H9 (cell line): ENCODE measurements at regions not wholly inside any gene's neighbourhood (a gene's known extent, or its start where the extent isn't known, plus 50 kb on each side); places are given as distances from the start of the nearest gene placed in this dataset.

ENCODE experiments used
- DNase-seq: peaks from one replicate; pipeline ENCODE4 v3.0.0-alpha.2; 2017
- H2AFZ ChIP-seq: one replicate; pipeline ENCODE4 v1.6.1; 2013; ENCODE audit warnings: mild to moderate bottlenecking, low read length, control low read depth, moderate library complexity
- H2AK5ac ChIP-seq: 2 replicates; pipeline ENCODE4 v1.6.1; 2013; ENCODE audit warnings: low read length, control low read depth, mixed read lengths; ENCODE audit not compliant: insufficient read length
- H2BK120ac ChIP-seq: one replicate; pipeline ENCODE4 v1.6.1; 2013; ENCODE audit warnings: low read depth, mild to moderate bottlenecking, low read length, control low read depth, inconsistent platforms; ENCODE audit not compliant: poor library complexity, severe bottlenecking
- H2BK12ac ChIP-seq: 2 replicates; pipeline ENCODE4 v1.6.1; 2013; ENCODE audit warnings: low read length, control low read depth, mixed read lengths, low read depth; ENCODE audit not compliant: insufficient read length
- H2BK15ac ChIP-seq: 2 replicates; pipeline ENCODE4 v1.6.1; 2013; ENCODE audit warnings: low read depth, low read length, control low read depth
- H2BK20ac ChIP-seq: one replicate; pipeline ENCODE4 v1.6.1; 2013; ENCODE audit warnings: low read depth, mild to moderate bottlenecking, low read length, control low read depth, inconsistent platforms; ENCODE audit not compliant: poor library complexity, severe bottlenecking
- H2BK5ac ChIP-seq: 2 replicates; pipeline ENCODE4 v1.6.1; 2013; ENCODE audit warnings: low read length, control low read depth, mixed read lengths; ENCODE audit not compliant: insufficient read length
- H3K14ac ChIP-seq: 2 replicates; pipeline ENCODE4 v1.6.1; 2013; ENCODE audit warnings: low read length, control low read depth; ENCODE audit not compliant: insufficient read depth
- H3K18ac ChIP-seq: 2 replicates; pipeline ENCODE4 v1.6.1; 2013; ENCODE audit warnings: low read depth, mild to moderate bottlenecking, mixed read lengths, low read length, control low read depth; ENCODE audit not compliant: insufficient read length
- H3K23ac ChIP-seq: 2 replicates; pipeline ENCODE4 v1.6.1; 2013; ENCODE audit warnings: low read length, control low read depth, mixed read lengths, low read depth; ENCODE audit not compliant: insufficient read length
- H3K23me2 ChIP-seq: 2 replicates; pipeline ENCODE4 v1.6.1; 2013; ENCODE audit warnings: low read depth, mild to moderate bottlenecking, mixed read lengths, low read length, control low read depth; ENCODE audit not compliant: insufficient read length, poor library complexity, severe bottlenecking
- H3K27ac ChIP-seq: 2 replicates; pipeline ENCODE4 v1.5.1; 2013; ENCODE audit warnings: low read length, control low read depth, mixed read lengths, low read depth; ENCODE audit not compliant: insufficient read length
- H3K27me3 ChIP-seq: 2 replicates; pipeline ENCODE4 v1.6.1; 2013; ENCODE audit warnings: low read length, control low read depth, inconsistent platforms; ENCODE audit not compliant: insufficient read depth
- H3K4ac ChIP-seq: 2 replicates; pipeline ENCODE4 v1.6.1; 2013; ENCODE audit warnings: low read depth, mild to moderate bottlenecking, control low read depth, inconsistent platforms, low read length, moderate library complexity
- H3K4me1 ChIP-seq: 2 replicates; pipeline ENCODE4 v1.6.1; 2013; ENCODE audit warnings: low read length, control low read depth, inconsistent platforms; ENCODE audit not compliant: insufficient read depth
- H3K4me2 ChIP-seq: 2 replicates; pipeline ENCODE4 v1.6.1; 2013; ENCODE audit warnings: low read length, control low read depth, mixed read lengths; ENCODE audit not compliant: insufficient read length, insufficient read depth
- H3K56ac ChIP-seq: 2 replicates; pipeline ENCODE4 v1.6.1; 2013; ENCODE audit warnings: low read depth, mild to moderate bottlenecking, mixed read lengths, low read length, control low read depth; ENCODE audit not compliant: insufficient read length
- H3K79me1 ChIP-seq: 2 replicates; pipeline ENCODE4 v1.6.1; 2013; ENCODE audit warnings: low read depth, mild to moderate bottlenecking, moderate library complexity, low read length, control low read depth, inconsistent platforms; ENCODE audit not compliant: insufficient read depth, poor library complexity, severe bottlenecking
- H3K79me2 ChIP-seq: 2 replicates; pipeline ENCODE4 v1.6.1; 2013; ENCODE audit warnings: low read length, control low read depth, inconsistent platforms; ENCODE audit not compliant: insufficient read depth
- H3K9ac ChIP-seq: 2 replicates; pipeline ENCODE4 v1.6.1; 2013; ENCODE audit warnings: low read length, control low read depth, mixed read lengths; ENCODE audit not compliant: insufficient read length; ENCODE audit errors: extremely low read depth
- H3K9me3 ChIP-seq: one replicate; pipeline ENCODE4 v1.6.1; 2013; ENCODE audit warnings: low read depth, low read length, inconsistent platforms; ENCODE audit not compliant: control insufficient read depth
- H3T11ph ChIP-seq: one replicate; pipeline ENCODE4 v1.6.1; 2013; ENCODE audit warnings: mild to moderate bottlenecking, low read length, control low read depth, inconsistent platforms
- H4K20me1 ChIP-seq: one replicate; pipeline ENCODE4 v1.6.1; 2013; ENCODE audit not compliant: control insufficient read depth, insufficient read length, insufficient read depth
- H4K5ac ChIP-seq: 2 replicates; pipeline ENCODE4 v1.6.1; 2013; ENCODE audit warnings: low read depth, mild to moderate bottlenecking, mixed read lengths, low read length, control low read depth; ENCODE audit not compliant: insufficient read length
- H4K8ac ChIP-seq: replicated peaks from 2 replicates; pipeline ENCODE4 v1.6.1; 2013; ENCODE audit warnings: low read length, control low read depth, mixed read lengths, low read depth; ENCODE audit not compliant: insufficient read length
- H4K91ac ChIP-seq: 2 replicates; pipeline ENCODE4 v1.6.1; 2013; ENCODE audit warnings: low read depth, mild to moderate bottlenecking, moderate library complexity, mixed read lengths, low read length, control low read depth; ENCODE audit not compliant: insufficient read length
- H3K27ac Mint-ChIP-seq, 3 experiments: 2 replicates in 2 of 3; 3 replicates in 1 of 3; pipeline ENCODE4 v1.8.0; 2020 to 2021; ENCODE audit warnings: mixed read lengths in 3 of 3, mild to moderate bottlenecking in 1 of 3, moderate library complexity in 1 of 3
- H3K27me3 Mint-ChIP-seq: 2 replicates; pipeline ENCODE4 v1.8.0; 2021; ENCODE audit warnings: low read depth, mild to moderate bottlenecking, moderate library complexity, mixed read lengths
- H3K36me3 Mint-ChIP-seq, 3 experiments: 2 replicates in 2 of 3; 3 replicates in 1 of 3; pipeline ENCODE4 v1.8.0; 2020 to 2021; ENCODE audit warnings: low read depth in 3 of 3, mixed read lengths in 3 of 3; ENCODE audit not compliant: insufficient read depth in 1 of 3
- H3K4me1 Mint-ChIP-seq, 2 experiments: 2 replicates each; pipeline ENCODE4 v1.8.0; 2020; ENCODE audit warnings: mixed read lengths in 2 of 2
- H3K4me3 Mint-ChIP-seq, 2 experiments: 2 replicates in 1 of 2; 3 replicates in 1 of 2; pipeline ENCODE4 v1.8.0; 2020 to 2021; ENCODE audit warnings: mild to moderate bottlenecking in 2 of 2, mixed read lengths in 2 of 2, moderate library complexity in 1 of 2
- H3K9me3 Mint-ChIP-seq, 2 experiments: 2 replicates in 1 of 2; 3 replicates in 1 of 2; pipeline ENCODE4 v1.8.0; 2020; ENCODE audit warnings: mild to moderate bottlenecking in 2 of 2, mixed read lengths in 2 of 2, moderate library complexity in 1 of 2
- WGBS: extraction: QIAGEN DNeasy Blood & Tissue Kit; methylation state at CpG from one replicate; pipeline ENCODE4 v1.1.7; 2013; ENCODE audit warnings: missing lambda C conversion rate, low lambda C conversion rate, mixed read lengths; ENCODE audit not compliant: insufficient read length; ENCODE audit errors: extremely low coverage; 5-methylcytosine and 5-hydroxymethylcytosine counted together
- TF ChIP-seq, protein P1 (sequence below): fragments of 200-600 bp; sonication (generic); conservative IDR thresholded peaks from 3 replicates; pipeline ENCODE4 v1.8.0; 2021; ENCODE audit warnings: antibody characterized with exemption, mild to moderate bottlenecking

DNA sequence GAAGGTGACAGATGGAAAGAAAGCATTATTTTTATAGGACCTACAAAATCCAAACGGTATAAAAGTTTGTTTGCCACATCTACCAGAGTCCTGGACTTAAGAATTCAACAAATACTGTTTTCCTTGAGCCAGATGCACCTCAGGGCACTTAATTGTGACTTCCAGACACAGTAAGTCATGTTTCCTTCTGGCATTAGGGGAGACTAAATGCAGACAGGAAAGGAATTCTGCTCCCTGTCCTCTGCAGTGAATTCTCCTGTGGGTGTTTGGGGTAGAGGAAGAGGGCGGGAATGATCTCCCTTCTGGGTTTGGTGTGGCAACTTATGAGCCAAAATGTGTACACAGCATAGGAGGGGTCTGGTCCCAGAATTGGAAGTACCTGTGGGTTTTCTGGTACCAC, 93.9 kb upstream of the ZDHHC17 start:
- no peak for DNase-seq
- H3K27me3 Mint-ChIP-seq = no peaks in the 10 kb centered on the region; the same call in 1 of the 2 replicates
- no peak overlapping the region for H3K4me2 ChIP-seq
- H3K4me1 ChIP-seq = peaks cover 11% of the 10 kb centered on the region; the same call in 1 of the 2 replicates
- no peak overlapping the region for H2BK20ac ChIP-seq
- H4K5ac ChIP-seq = no peak overlapping the region
- no peak overlapping the region for H2BK5ac ChIP-seq
- no peak overlapping the region for H3K27ac ChIP-seq
- H2BK120ac ChIP-seq = no peak overlapping the region
- no peaks in the 10 kb centered on the region for H3K79me2 ChIP-seq
- TF ChIP-seq, protein P1, sequence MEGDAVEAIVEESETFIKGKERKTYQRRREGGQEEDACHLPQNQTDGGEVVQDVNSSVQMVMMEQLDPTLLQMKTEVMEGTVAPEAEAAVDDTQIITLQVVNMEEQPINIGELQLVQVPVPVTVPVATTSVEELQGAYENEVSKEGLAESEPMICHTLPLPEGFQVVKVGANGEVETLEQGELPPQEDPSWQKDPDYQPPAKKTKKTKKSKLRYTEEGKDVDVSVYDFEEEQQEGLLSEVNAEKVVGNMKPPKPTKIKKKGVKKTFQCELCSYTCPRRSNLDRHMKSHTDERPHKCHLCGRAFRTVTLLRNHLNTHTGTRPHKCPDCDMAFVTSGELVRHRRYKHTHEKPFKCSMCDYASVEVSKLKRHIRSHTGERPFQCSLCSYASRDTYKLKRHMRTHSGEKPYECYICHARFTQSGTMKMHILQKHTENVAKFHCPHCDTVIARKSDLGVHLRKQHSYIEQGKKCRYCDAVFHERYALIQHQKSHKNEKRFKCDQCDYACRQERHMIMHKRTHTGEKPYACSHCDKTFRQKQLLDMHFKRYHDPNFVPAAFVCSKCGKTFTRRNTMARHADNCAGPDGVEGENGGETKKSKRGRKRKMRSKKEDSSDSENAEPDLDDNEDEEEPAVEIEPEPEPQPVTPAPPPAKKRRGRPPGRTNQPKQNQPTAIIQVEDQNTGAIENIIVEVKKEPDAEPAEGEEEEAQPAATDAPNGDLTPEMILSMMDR = no peak
- H2BK12ac ChIP-seq = no peak overlapping the region
- no peak overlapping the region for H3K56ac ChIP-seq
- no peaks in the 10 kb centered on the region for H3K27me3 ChIP-seq
- H3K23ac ChIP-seq = no peak overlapping the region
- WGBS = no CpG with 5 or more reads among the region's 2 CpGs
- no peak overlapping the region for H2AK5ac ChIP-seq
- no peak overlapping the region for H3K4ac ChIP-seq
- no peaks in the 10 kb centered on the region for H3K79me1 ChIP-seq
- H3K23me2 ChIP-seq = no peaks in the 10 kb centered on the region
- H3K18ac ChIP-seq = no peak overlapping the region
- no peak overlapping the region for H3K27ac Mint-ChIP-seq
- H4K8ac ChIP-seq = no peak overlapping the region
- no peak overlapping the region for H2BK15ac ChIP-seq
- H2AFZ ChIP-seq = no peak overlapping the region
- no peak overlapping the region for H3T11ph ChIP-seq
- no peak overlapping the region for H3K4me3 Mint-ChIP-seq
- no peak overlapping the region for H3K9ac ChIP-seq
- H3K14ac ChIP-seq = no peak overlapping the region
- H3K4me1 Mint-ChIP-seq = peaks cover 23 to 26% of the 10 kb centered on the region in 2 experiments
- peaks cover 0 to 3% of the 10 kb centered on the region in 2 experiments; a peak in 1 of 5 replicates for H3K9me3 Mint-ChIP-seq
- H3K36me3 Mint-ChIP-seq = no peaks in the 10 kb centered on the region; a peak in 1 of 7 replicates
- H3K9me3 ChIP-seq = no peaks in the 10 kb centered on the region
- H4K20me1 ChIP-seq = no peaks in the 10 kb centered on the region
- H4K91ac ChIP-seq = no peak overlapping the region
